Testis (tissue), 2 donors: ENCODE measurements at regions not wholly inside any gene's neighbourhood (a gene's known extent, or its start where the extent isn't known, plus 50 kb on each side); places are given as distances from the start of the nearest gene placed in this dataset.

ENCODE experiments used
- DNase-seq: peaks from one replicate; pipeline ENCODE4 v3.0.0-alpha.2; 2019
- H3K27ac ChIP-seq, 2 donors: fragments of 200-600 bp; sonication (generic); one replicate each; pipeline ENCODE4 v1.5.1; 2019
- H3K27me3 ChIP-seq: fragments of 200-600 bp; sonication (generic); one replicate; pipeline ENCODE4 v1.5.1; 2019
- H3K36me3 ChIP-seq: fragments of 200-600 bp; sonication (generic); one replicate; pipeline ENCODE4 v1.5.1; 2017; ENCODE audit warnings: low read depth; ENCODE audit errors: missing control alignments
- H3K4me1 ChIP-seq: fragments of 200-600 bp; sonication (generic); one replicate; pipeline ENCODE4 v1.5.1; 2019
- H3K4me3 ChIP-seq, 2 donors: fragments of 200-600 bp; sonication (generic); one replicate each; pipeline ENCODE4 v1.5.1; 2017 to 2019
- H3K9me3 ChIP-seq: fragments of 200-600 bp; sonication (generic); one replicate; pipeline ENCODE4 v1.5.1; 2017
- CTCF ChIP-seq, 3 experiments: fragments of 450-650 bp in 2 of 3; fragments of 200-600 bp in 1 of 3; sonication (generic) in 1 of 3; IDR thresholded peaks; one replicate each; pipeline ENCODE4 v1.5.1; 2016 to 2019; ENCODE audit warnings: antibody characterized with exemption in 3 of 3, mild to moderate bottlenecking in 2 of 3, moderate library complexity in 1 of 3
- POLR2A ChIP-seq: fragments of 450-650 bp; IDR thresholded peaks from one replicate; pipeline ENCODE4 v1.6.1; 2017; ENCODE audit warnings: antibody characterized with exemption, mild to moderate bottlenecking, moderate library complexity
- WGBS, 2 donors: methylation state at CpG; one replicate each; pipeline ENCODE4 v1.1.5; 2018; 5-methylcytosine and 5-hydroxymethylcytosine counted together
- intact Hi-C: fragments of 100-400 bp; cut with DNase I; formaldehyde crosslinking; loops from one replicate; pipeline ENCODE4 v1.15.1; 2023; ENCODE audit warnings: low total_unique reads

GRCh38 chr7:112854169-112854568 lies 64.0 kb upstream of the TMEM168 start:
- no peak for DNase-seq
- no peaks in the 10 kb centered on the region for H3K9me3 ChIP-seq
- H3K4me1 ChIP-seq: no peaks in the 10 kb centered on the region
- TF ChIP-seq POLR2A: no peak
- no peak for TF ChIP-seq CTCF (IDR thresholded peaks at IDR 0.05)
- no peaks in the 10 kb centered on the region for H3K36me3 ChIP-seq
- no peak overlapping the region for H3K27ac ChIP-seq
- no peak overlapping the region for H3K4me3 ChIP-seq
- no peaks in the 10 kb centered on the region for H3K27me3 ChIP-seq
- intact Hi-C loops: no loop called here

DNA sequence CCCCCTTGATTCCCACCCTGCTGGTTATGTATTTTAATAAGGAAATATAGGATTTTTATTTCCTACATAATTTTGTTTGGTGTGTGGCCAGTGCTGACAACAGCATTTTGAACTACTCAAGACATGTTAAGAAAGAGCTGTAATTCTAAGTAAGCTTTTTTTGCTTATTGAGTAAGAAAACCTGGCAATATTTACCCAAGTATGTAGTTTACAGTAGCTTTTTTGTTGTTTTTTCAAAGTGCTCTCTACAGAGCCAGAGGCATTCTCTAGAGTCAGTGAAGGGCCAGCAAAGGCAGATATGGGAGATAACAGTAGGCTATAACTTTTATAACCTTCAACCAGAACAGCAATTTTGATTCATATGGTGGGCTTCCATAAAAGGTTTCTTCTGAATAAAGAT lies 63.2 kb upstream of the TMEM168 start:
- H3K27ac ChIP-seq: no peak overlapping the region
- H3K4me1 ChIP-seq: no peaks in the 10 kb centered on the region
- no peaks in the 10 kb centered on the region for H3K36me3 ChIP-seq
- H3K27me3 ChIP-seq: no peaks in the 10 kb centered on the region
- no peak for DNase-seq
- no peak for TF ChIP-seq POLR2A
- no peak for TF ChIP-seq CTCF (IDR thresholded peaks at IDR 0.05)
- intact Hi-C loops: no loop called here
- no peak overlapping the region for H3K4me3 ChIP-seq
- no peaks in the 10 kb centered on the region for H3K9me3 ChIP-seq

DNA sequence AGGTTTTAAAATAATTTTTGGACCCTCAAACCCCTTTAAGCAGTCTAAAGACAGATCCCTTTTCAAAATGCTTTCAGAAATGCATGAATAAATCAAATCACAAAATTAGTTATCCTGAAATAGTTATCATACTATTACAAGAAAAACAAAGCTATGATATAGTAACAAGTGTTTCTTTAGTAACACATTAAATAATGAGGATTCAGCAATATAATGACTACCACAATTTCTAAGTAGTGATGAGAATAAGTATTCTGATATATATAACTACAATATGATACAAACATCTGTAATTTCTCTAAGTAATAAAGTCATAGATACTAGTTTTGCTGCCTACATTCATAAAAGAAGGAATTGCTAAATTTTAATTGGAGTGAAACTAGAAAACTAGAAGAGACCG lies 53.0 kb upstream of the TMEM168 start:
- DNase-seq: no peak
- TF ChIP-seq CTCF (IDR thresholded peaks at IDR 0.05) (no peak), POLR2A (no peak)
- no peak overlapping the region for H3K27ac ChIP-seq
- 95 to 98% methylated on average over 1 of the region's 1 CpG for WGBS, 2 donors
- no peaks in the 10 kb centered on the region for H3K36me3 ChIP-seq
- H3K4me1 ChIP-seq: no peaks in the 10 kb centered on the region
- intact Hi-C loops: no loop called here
- no peak overlapping the region for H3K4me3 ChIP-seq
- no peaks in the 10 kb centered on the region for H3K9me3 ChIP-seq
- no peaks in the 10 kb centered on the region for H3K27me3 ChIP-seq
